ENCODE measurements at regions not wholly inside any gene's neighbourhood (a gene's known extent, or its start where the extent isn't known, plus 50 kb on each side); places are given as distances from the start of the nearest gene placed in this dataset.
"Not testable (repeated sequence)": the region's sequence is repeated elsewhere in the genome, so short reads cannot be mapped to it uniquely, and the experiment has no call there.

DNA sequence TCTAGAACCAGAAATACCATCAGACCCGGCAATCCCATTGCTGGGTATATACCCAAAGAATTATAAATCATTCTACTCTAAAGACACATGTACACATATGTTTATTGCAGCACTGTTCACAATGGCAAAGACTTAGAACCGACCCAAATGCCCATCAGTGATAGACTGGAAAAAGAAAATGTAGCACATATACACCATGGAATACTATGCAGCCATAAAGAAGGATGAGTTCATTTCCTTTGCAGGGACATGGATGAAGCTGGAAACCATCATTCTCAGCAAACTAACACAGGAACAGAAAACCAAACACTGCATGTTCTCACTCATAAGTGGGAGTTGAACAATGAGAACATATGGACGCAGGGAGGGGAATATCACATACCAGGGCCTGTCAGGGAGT is 64.2 kb upstream of the ADTRP start:
- not testable (repeated sequence) for TF ChIP-seq CTCF, POLR2A (IDR thresholded peaks at IDR 0.05)
